Mesenchymal stem cell (in vitro differentiated cells and primary cell): ENCODE measurements at regions not wholly inside any gene's neighbourhood (a gene's known extent, or its start where the extent isn't known, plus 50 kb on each side); places are given as distances from the start of the nearest gene placed in this dataset.

Experiments
- DNase-seq: peaks from one replicate; pipeline ENCODE4 v3.0.0-alpha.2; 2013
- H2AFZ ChIP-seq: one replicate; pipeline ENCODE4 v1.6.1; 2013; ENCODE audit warnings: low read depth, mild to moderate bottlenecking, control low read depth, inconsistent platforms, low read length, moderate library complexity
- H2AK5ac ChIP-seq: 2 replicates; pipeline ENCODE4 v1.6.1; 2013; ENCODE audit warnings: low read length, moderate library complexity, mild to moderate bottlenecking, inconsistent platforms; ENCODE audit not compliant: severe bottlenecking
- H2BK120ac ChIP-seq: one replicate; pipeline ENCODE4 v1.6.1; 2013; ENCODE audit warnings: low read depth, mild to moderate bottlenecking, inconsistent platforms, low read length, moderate library complexity
- H2BK12ac ChIP-seq, 2 experiments: one replicate each; pipeline ENCODE4 v1.6.1; 2013; ENCODE audit warnings: inconsistent platforms in 2 of 2, low read length in 2 of 2, mild to moderate bottlenecking in 2 of 2, moderate library complexity in 2 of 2, control low read depth in 1 of 2
- H2BK15ac ChIP-seq: one replicate; pipeline ENCODE4 v1.6.1; 2013; ENCODE audit warnings: mild to moderate bottlenecking, low read depth, inconsistent platforms; ENCODE audit not compliant: poor library complexity, severe bottlenecking
- H2BK5ac ChIP-seq: 2 replicates; pipeline ENCODE4 v1.6.1; 2013; ENCODE audit warnings: low read depth, mild to moderate bottlenecking, low read length, control low read depth, inconsistent platforms; ENCODE audit not compliant: poor library complexity, severe bottlenecking
- H3K14ac ChIP-seq, 2 experiments: one replicate each; pipeline ENCODE4 v1.6.1; 2013; ENCODE audit warnings: inconsistent platforms in 2 of 2, low read length in 2 of 2, control low read depth in 1 of 2, mild to moderate bottlenecking in 1 of 2, moderate library complexity in 1 of 2
- H3K18ac ChIP-seq, 2 experiments: one replicate each; pipeline ENCODE4 v1.6.1; 2013; ENCODE audit warnings: inconsistent platforms in 2 of 2, low read length in 2 of 2, control low read depth in 1 of 2, low read depth in 1 of 2, mild to moderate bottlenecking in 1 of 2
- H3K23ac ChIP-seq, 2 experiments: one replicate each; pipeline ENCODE4 v1.6.1; 2013; ENCODE audit warnings: inconsistent platforms in 2 of 2, low read length in 2 of 2, mild to moderate bottlenecking in 2 of 2, moderate library complexity in 2 of 2, control low read depth in 1 of 2
- H3K27ac ChIP-seq: 2 replicates; pipeline ENCODE4 v1.5.1; 2013; ENCODE audit warnings: mild to moderate bottlenecking, moderate library complexity, low read length, control low read depth, inconsistent platforms; ENCODE audit not compliant: poor library complexity, severe bottlenecking
- H3K27me3 ChIP-seq, 2 experiments: 2 replicates each; pipeline versions ENCODE4 v1.6.1 to v1.7.0; 2013; ENCODE audit warnings: low read length in 2 of 2, mild to moderate bottlenecking in 2 of 2, moderate library complexity in 2 of 2, control low read depth in 1 of 2, inconsistent platforms in 1 of 2; ENCODE audit not compliant: control insufficient read depth in 1 of 2, insufficient read depth in 1 of 2
- H3K36me3 ChIP-seq, 2 experiments: 2 replicates each; pipeline versions ENCODE4 v1.6.1 to v1.7.0; 2013; ENCODE audit warnings: low read length in 2 of 2, control low read depth in 1 of 2, inconsistent platforms in 1 of 2, low read depth in 1 of 2, mild to moderate bottlenecking in 1 of 2; ENCODE audit not compliant: insufficient read depth in 2 of 2, control insufficient read depth in 1 of 2
- H3K4ac ChIP-seq, 2 experiments: one replicate each; pipeline ENCODE4 v1.6.1; 2013; ENCODE audit warnings: inconsistent platforms in 2 of 2, low read length in 2 of 2, mild to moderate bottlenecking in 2 of 2, moderate library complexity in 2 of 2, control low read depth in 1 of 2, low read depth in 1 of 2
- H3K4me1 ChIP-seq: 2 replicates; pipeline ENCODE4 v1.6.1; 2013; ENCODE audit warnings: low read depth, low read length, control low read depth; ENCODE audit not compliant: control insufficient read depth, insufficient read depth
- H3K4me2 ChIP-seq: 2 replicates; pipeline ENCODE4 v1.6.1; 2013; ENCODE audit warnings: low read length, mild to moderate bottlenecking, inconsistent platforms; ENCODE audit not compliant: poor library complexity, severe bottlenecking
- H3K4me3 ChIP-seq, 2 experiments: 2 replicates each; pipeline versions ENCODE4 v1.5.1 to v1.7.0; 2013; ENCODE audit warnings: low read length in 2 of 2, mild to moderate bottlenecking in 2 of 2, control low read depth in 1 of 2, low read depth in 1 of 2; ENCODE audit not compliant: insufficient read depth in 1 of 2
- H3K79me1 ChIP-seq: replicated peaks from 2 replicates; pipeline ENCODE4 v1.6.1; 2013; ENCODE audit warnings: mild to moderate bottlenecking, control low read depth, low read length, inconsistent platforms; ENCODE audit not compliant: poor library complexity, severe bottlenecking
- H3K9ac ChIP-seq: 2 replicates; pipeline ENCODE4 v1.7.0; 2013; ENCODE audit warnings: mild to moderate bottlenecking, low read length, moderate library complexity
- H3K9me3 ChIP-seq: 2 replicates; pipeline ENCODE4 v1.7.0; 2013; ENCODE audit warnings: mild to moderate bottlenecking, low read length; ENCODE audit not compliant: control insufficient read depth
- H4K8ac ChIP-seq: one replicate; pipeline ENCODE4 v1.6.1; 2013; ENCODE audit warnings: inconsistent platforms, mild to moderate bottlenecking, low read length, moderate library complexity
- H4K91ac ChIP-seq: one replicate; pipeline ENCODE4 v1.6.1; 2013; ENCODE audit warnings: mild to moderate bottlenecking, low read length, inconsistent platforms
- WGBS: methylation state at CpG from one replicate; pipeline ENCODE4 v1.1.7; 2013; ENCODE audit warnings: mixed read lengths; 5-methylcytosine and 5-hydroxymethylcytosine counted together

DNA sequence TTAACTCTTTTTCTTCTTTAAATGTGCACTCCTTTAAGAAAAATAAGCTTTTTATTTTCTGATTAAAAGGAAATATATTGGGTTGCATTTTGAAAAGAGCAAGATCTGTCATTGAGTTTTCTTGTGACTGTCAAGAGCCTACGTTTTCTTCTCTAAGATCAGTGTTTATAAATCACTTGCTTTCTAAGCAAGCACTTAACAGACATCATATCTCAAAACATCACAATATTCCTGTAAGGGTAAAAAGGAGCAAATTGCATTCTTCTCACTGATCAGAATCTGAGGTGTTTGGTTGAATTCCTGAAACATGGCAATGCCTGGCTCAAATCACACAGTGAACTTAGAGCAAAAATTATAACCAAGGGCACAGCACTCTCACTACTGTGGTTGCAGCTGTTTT, 231.3 kb downstream of the PCDH17 start:
- no peak for DNase-seq
- Histone ChIP-seq H2AFZ (no peak overlapping the region), H2BK120ac (no peak overlapping the region), H4K91ac (no peak overlapping the region), H4K8ac (no peak overlapping the region), H3K23ac (no peak overlapping the region), H3K18ac (no peak overlapping the region), H2BK12ac (no peak overlapping the region), H2AK5ac (no peak overlapping the region), H3K4me1 (no peaks in the 10 kb centered on the region), H3K4me3 (no peak overlapping the region), H3K79me1 (no peaks in the 10 kb centered on the region), H3K14ac (no peak overlapping the region), H3K4me2 (no peak overlapping the region), H3K27ac (no peak overlapping the region), H2BK5ac (no peak overlapping the region), H3K36me3 (no peaks in the 10 kb centered on the region), H3K9me3 (peaks cover 17% of the 10 kb centered on the region), H3K4ac (no peak overlapping the region), H3K9ac (no peak overlapping the region), H2BK15ac (no peak overlapping the region), H3K27me3 (no peaks in the 10 kb centered on the region)
- WGBS, result 50% methylated on average over 1 of the region's 1 CpG

DNA sequence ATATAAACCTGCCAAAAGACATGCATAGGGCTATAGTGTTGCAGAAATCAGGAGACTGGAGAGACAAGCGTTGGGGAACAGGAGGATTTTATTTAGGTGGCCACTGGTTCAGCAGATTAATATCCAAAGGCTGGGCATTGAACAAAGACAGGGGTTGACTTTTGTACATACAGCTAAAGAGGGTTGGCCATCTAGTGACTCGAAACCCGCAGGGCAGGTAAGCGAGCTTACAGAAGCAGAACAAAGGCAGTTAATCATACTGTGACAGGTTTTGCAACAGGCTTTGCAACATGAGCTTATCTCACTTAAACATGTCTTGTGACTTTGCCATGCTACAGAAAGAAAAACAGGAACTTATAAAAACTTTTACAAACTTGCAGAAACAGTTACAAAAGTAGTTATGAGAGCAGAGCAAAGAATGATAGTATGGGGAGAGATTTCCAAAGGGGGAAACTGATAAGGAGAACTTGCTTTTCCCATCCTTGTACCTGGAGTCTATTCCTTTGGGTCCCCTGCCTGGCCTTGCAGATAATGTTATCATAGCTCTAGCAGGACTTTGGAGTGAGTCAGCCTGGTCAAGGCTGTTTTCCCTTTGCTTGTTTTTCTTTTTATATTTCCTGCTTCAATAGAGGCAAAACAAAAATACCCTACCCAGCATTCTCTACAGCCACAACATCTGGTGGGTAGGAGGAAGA, 234.2 kb downstream of the PCDH17 start:
- DNase-seq, result no peak
- Histone ChIP-seq H3K79me1 (no peaks in the 10 kb centered on the region), H4K91ac (no peak overlapping the region), H3K4ac (no peak overlapping the region), H2BK5ac (no peak overlapping the region), H2AK5ac (no peak overlapping the region), H2AFZ (no peak overlapping the region), H2BK15ac (no peak overlapping the region), H3K9me3 (peaks cover 26% of the 10 kb centered on the region), H3K9ac (no peak overlapping the region), H3K4me1 (no peaks in the 10 kb centered on the region), H3K23ac (no peak overlapping the region), H3K14ac (no peak overlapping the region), H2BK120ac (no peak overlapping the region), H3K27me3 (no peaks in the 10 kb centered on the region), H3K27ac (no peak overlapping the region), H3K4me2 (no peak overlapping the region), H3K36me3 (no peaks in the 10 kb centered on the region), H2BK12ac (no peak overlapping the region), H3K18ac (no peak overlapping the region), H4K8ac (no peak overlapping the region), H3K4me3 (no peak overlapping the region)
- 92% methylated on average over 4 of the region's 4 CpGs for WGBS

DNA sequence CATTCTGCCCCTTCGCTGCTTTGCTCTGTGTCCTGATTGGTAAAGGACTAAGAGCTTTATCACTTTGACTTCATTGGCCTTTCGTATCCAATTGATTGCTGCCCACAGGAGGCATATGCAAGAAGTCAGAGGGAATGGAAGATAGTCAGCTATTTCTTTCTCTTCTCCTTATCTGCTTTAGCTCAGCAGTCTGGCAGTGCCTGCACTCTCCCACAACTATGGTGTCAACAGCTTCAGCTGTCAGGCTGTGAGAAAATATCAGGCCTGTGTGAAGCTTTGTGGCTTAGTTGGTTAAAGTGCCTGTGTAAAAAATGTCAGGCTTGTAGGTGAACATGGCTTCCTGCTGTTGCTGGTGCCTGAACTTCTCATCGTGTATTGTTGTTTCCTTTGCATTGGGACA, 243.0 kb downstream of the PCDH17 start:
- DNase-seq, result no peak
- Histone ChIP-seq H3K4me3 (no peak overlapping the region), H2BK5ac (no peak overlapping the region), H3K4me2 (no peak overlapping the region), H2BK12ac (no peak overlapping the region), H3K9ac (no peak overlapping the region), H3K27me3 (no peaks in the 10 kb centered on the region), H2AK5ac (no peak overlapping the region), H3K9me3 (peaks cover 16% of the 10 kb centered on the region), H2BK15ac (no peak overlapping the region), H4K8ac (no peak overlapping the region), H3K14ac (no peak overlapping the region), H3K79me1 (no peaks in the 10 kb centered on the region), H2BK120ac (no peak overlapping the region), H3K27ac (no peak overlapping the region), H2AFZ (no peak overlapping the region), H3K4me1 (no peaks in the 10 kb centered on the region), H3K4ac (no peak overlapping the region), H3K23ac (no peak overlapping the region), H3K18ac (no peak overlapping the region), H4K91ac (no peak overlapping the region), H3K36me3 (no peaks in the 10 kb centered on the region)
- 88% methylated on average over 2 of the region's 3 CpGs for WGBS

DNA sequence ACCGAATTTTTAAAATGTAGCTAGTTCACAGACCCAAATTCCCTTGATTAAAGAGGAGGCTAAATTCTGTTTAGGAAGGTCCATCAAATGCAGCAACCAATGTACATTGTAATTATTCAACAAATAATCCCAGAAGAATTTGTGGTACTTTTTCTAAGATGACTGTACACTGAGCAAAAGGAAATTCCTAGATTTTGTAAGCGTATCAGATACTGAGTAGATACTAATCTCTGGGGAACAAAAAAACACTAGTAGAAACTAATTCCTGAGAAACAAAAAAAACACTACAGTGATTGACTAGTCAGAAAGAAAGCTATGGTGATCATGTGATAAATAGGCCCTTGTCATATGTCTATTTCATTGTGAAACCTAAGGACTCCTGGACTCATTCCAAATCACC, 246.1 kb downstream of the PCDH17 start:
- no peak overlapping the region for H3K23ac ChIP-seq
- H2BK15ac ChIP-seq, result no peak overlapping the region
- no peaks in the 10 kb centered on the region for H3K4me1 ChIP-seq
- no peak overlapping the region for H3K4ac ChIP-seq
- DNase-seq, result peak; percentile 24
- no peak overlapping the region for H3K4me2 ChIP-seq
- H2AFZ ChIP-seq, result no peak overlapping the region
- no peak overlapping the region for H4K8ac ChIP-seq
- no peak overlapping the region for H2BK5ac ChIP-seq
- no peaks in the 10 kb centered on the region for H3K79me1 ChIP-seq
- no peak overlapping the region for H2AK5ac ChIP-seq
- H3K27me3 ChIP-seq, result no peaks in the 10 kb centered on the region
- H3K9ac ChIP-seq, result no peak overlapping the region
- H3K14ac ChIP-seq, result no peak overlapping the region
- WGBS, result 80% methylated on average over 1 of the region's 2 CpGs
- no peak overlapping the region for H2BK120ac ChIP-seq
- no peak overlapping the region for H3K18ac ChIP-seq
- no peak overlapping the region for H3K4me3 ChIP-seq
- no peak overlapping the region for H3K27ac ChIP-seq
- no peak overlapping the region for H4K91ac ChIP-seq
- no peaks in the 10 kb centered on the region for H3K36me3 ChIP-seq
- peaks cover 14% of the 10 kb centered on the region for H3K9me3 ChIP-seq
- no peak overlapping the region for H2BK12ac ChIP-seq
